SU-DHL-6 (cell line): ENCODE measurements at regions not wholly inside any gene's neighbourhood (a gene's known extent, or its start where the extent isn't known, plus 50 kb on each side); places are given as distances from the start of the nearest gene placed in this dataset.

Experiments
- EZH2phosphoT487 ChIP-seq: fragments of 200-600 bp; sonication (generic), shearing (Covaris generic); conservative IDR thresholded peaks from 2 replicates; pipeline ENCODE4 v1.6.1; 2018; ENCODE audit warnings: mild to moderate bottlenecking, antibody characterized with exemption, low read length, moderate library complexity, mixed read lengths
- TF ChIP-seq, protein P1 (sequence below): fragments of 200-600 bp; sonication (generic); IDR thresholded peaks from one replicate; pipeline ENCODE4 v1.5.1; 2017; ENCODE audit warnings: antibody characterized with exemption, mild to moderate bottlenecking, low read length, moderate library complexity; ENCODE audit not compliant: insufficient read depth, poor library complexity, severe bottlenecking

DNA sequence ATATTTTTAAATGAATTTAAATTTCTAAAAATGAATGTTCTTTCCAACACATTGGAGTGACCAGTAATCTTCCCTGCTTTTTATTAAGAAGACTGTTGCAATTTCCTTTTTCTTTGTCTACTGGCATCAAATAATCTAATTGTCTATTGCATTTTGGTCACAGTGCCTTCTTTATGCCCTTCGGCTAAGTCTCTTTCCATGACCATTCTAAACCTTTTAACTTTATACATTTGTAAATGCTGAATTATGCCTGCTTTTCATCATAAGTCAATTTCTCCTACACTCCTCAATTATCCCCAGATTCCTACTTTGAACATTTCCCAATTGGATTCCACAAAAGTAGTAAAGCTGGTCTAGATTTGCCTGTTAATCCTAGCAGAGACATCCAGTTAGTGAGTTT lies 69.1 kb upstream of the HSF2 start:
- TF ChIP-seq, protein P1, sequence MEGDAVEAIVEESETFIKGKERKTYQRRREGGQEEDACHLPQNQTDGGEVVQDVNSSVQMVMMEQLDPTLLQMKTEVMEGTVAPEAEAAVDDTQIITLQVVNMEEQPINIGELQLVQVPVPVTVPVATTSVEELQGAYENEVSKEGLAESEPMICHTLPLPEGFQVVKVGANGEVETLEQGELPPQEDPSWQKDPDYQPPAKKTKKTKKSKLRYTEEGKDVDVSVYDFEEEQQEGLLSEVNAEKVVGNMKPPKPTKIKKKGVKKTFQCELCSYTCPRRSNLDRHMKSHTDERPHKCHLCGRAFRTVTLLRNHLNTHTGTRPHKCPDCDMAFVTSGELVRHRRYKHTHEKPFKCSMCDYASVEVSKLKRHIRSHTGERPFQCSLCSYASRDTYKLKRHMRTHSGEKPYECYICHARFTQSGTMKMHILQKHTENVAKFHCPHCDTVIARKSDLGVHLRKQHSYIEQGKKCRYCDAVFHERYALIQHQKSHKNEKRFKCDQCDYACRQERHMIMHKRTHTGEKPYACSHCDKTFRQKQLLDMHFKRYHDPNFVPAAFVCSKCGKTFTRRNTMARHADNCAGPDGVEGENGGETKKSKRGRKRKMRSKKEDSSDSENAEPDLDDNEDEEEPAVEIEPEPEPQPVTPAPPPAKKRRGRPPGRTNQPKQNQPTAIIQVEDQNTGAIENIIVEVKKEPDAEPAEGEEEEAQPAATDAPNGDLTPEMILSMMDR = no peak
- no peak for TF ChIP-seq EZH2phosphoT487
